ENCODE measurements at regions not wholly inside any gene's neighbourhood (a gene's known extent, or its start where the extent isn't known, plus 50 kb on each side); places are given as distances from the start of the nearest gene placed in this dataset.

DNA sequence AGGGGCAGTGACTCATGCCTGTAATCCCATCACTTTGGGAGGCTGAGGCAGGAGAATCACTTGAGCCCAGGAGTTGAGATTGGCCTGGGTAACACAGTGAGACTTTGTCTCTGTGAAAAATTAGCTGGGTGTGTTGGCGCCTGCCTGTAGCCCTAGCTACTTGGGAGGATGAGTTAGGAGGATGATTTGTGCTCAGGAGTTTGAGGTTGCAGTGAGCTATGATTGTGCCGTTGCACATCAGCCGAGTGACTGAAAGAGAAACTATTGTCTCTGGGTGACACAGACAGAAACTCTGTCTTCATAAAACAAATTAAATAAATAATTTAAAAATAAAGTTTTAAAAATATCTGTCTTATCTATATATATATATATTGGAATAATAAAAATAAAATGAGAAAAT is 1844.6 kb upstream of the PIK3C3 start:
- Histone ChIP-seq H3K18ac (ENCODE audit: extremely low read depth, low read length) (no peak overlapping the region), H3K23me2 (ENCODE audit: low read depth, low read length) (no peaks in the 10 kb centered on the region), H4K8ac (ENCODE audit: extremely low read depth, insufficient read depth, low read length) (no peak overlapping the region), H2BK15ac (ENCODE audit: low read length) (no peak overlapping the region), H3K79me2 (ENCODE audit: control insufficient read depth in 1 of 2, insufficient read depth in 2 of 2, low read length in 2 of 2) (no peaks in the 10 kb centered on the region), H2AK5ac (ENCODE audit: low read depth, low read length) (no peak overlapping the region), H3K36me3 (ENCODE audit: control insufficient read depth in 2 of 4, insufficient read depth in 4 of 4, low read length in 3 of 4) (no peaks in the 10 kb centered on the region), H3K56ac (replicated peaks; ENCODE audit: insufficient read length, low read depth, low read length) (no peak overlapping the region), H2AFZ (ENCODE audit: low read length) (no peak overlapping the region), H4K20me1 (replicated peaks in 1 of 2; ENCODE audit: control insufficient read depth in 1 of 2, insufficient read depth in 2 of 2, low read length in 2 of 2) (no peaks in the 10 kb centered on the region), H4K91ac (replicated peaks; ENCODE audit: insufficient read length, low read length) (no peak overlapping the region), H3K79me1 (ENCODE audit: low read depth, low read length) (no peaks in the 10 kb centered on the region), H2BK12ac (ENCODE audit: low read depth, low read length) (no peak overlapping the region), H3K4me1 (replicated peaks in 1 of 4; ENCODE audit: control insufficient read depth in 3 of 4, insufficient read depth in 4 of 4, low read length in 3 of 4) (no peaks in the 10 kb centered on the region), H2BK120ac (replicated peaks; ENCODE audit: low read depth, low read length) (no peak overlapping the region), H3K14ac (ENCODE audit: insufficient read length) (no peak overlapping the region), H3K27ac (ENCODE audit: low read depth, low read length) (no peak overlapping the region), H3K9me3 (ENCODE audit: insufficient read depth in 2 of 2, low read depth in 1 of 2, low read length in 1 of 2) (no peaks in the 10 kb centered on the region), H3K27me3 (replicated peaks in 1 of 4; ENCODE audit: control insufficient read depth in 3 of 4, extremely low read depth in 1 of 4, insufficient read depth in 3 of 4, low read length in 3 of 4) (no peaks in the 10 kb centered on the region), H3K23ac (ENCODE audit: insufficient read length) (no peak overlapping the region), H3K4me2 (ENCODE audit: insufficient read depth in 1 of 2, low read depth in 2 of 2, low read length in 2 of 2) (no peak overlapping the region), H2BK20ac (ENCODE audit: low read length) (no peak overlapping the region), H3K9ac (replicated peaks in 1 of 4; ENCODE audit: extremely low read depth in 1 of 4, low read depth in 3 of 4, low read length in 3 of 4) (no peak overlapping the region), H4K5ac (ENCODE audit: insufficient read length, low read depth, low read length) (no peak overlapping the region), H2BK5ac (ENCODE audit: low read depth, low read length) (no peak overlapping the region), H3K4me3 (ENCODE audit: extremely low read depth in 1 of 4, insufficient read depth in 2 of 4, low read depth in 3 of 4, low read length in 4 of 4) (no peak overlapping the region), H3K4ac (replicated peaks; ENCODE audit: insufficient read length, low read depth, low read length) (no peak overlapping the region)
- FAIRE-seq (no peak), DNase-seq (ENCODE audit: low read depth in 1 of 2, low spot score in 2 of 2) (no peak)
- CTCF ChIA-PET (ENCODE audit: partially characterized antibody) = no interaction called here
- WGBS, 2 experiments (ENCODE audit: extremely low coverage in 1 of 2, insufficient coverage in 1 of 2, insufficient read length in 1 of 2, insufficient replicate concordance in 2 of 2, low coverage in 1 of 2, low lambda C conversion rate in 2 of 2, missing lambda C conversion rate in 1 of 2) = 85% methylated on average over 3 of the region's 3 CpGs; no CpG with 5 or more reads in 1 of the 2 experiments
- POLR2A ChIA-PET (ENCODE audit: partially characterized antibody) = no interaction called here
- TF ChIP-seq MAFK (IDR thresholded peaks at IDR 0.05; ENCODE audit: low read depth, low read length) (no peak), RAD21 (IDR thresholded peaks at IDR 0.05 in 1 of 2, conservative IDR thresholded peaks at IDR 0.05 in 1 of 2; ENCODE audit: low read depth in 2 of 2, low read length in 2 of 2) (no peak), POLR2A (IDR thresholded peaks at IDR 0.05; ENCODE audit: control extremely low read depth in 1 of 2, low read depth in 2 of 2, low read length in 2 of 2) (no peak), POU5F1 (IDR thresholded peaks at IDR 0.05; ENCODE audit: low read depth, low read length) (no peak), TEAD4 (IDR thresholded peaks at IDR 0.05; ENCODE audit: low read depth, low read length) (no peak), CTCF (IDR thresholded peaks at IDR 0.05; ENCODE audit: control extremely low read depth in 1 of 3, insufficient read depth in 1 of 3, low read depth in 1 of 3, low read length in 3 of 3) (no peak), SUZ12 (IDR thresholded peaks at IDR 0.05; ENCODE audit: low read length) (no peak), ASH2L (IDR thresholded peaks at IDR 0.05; ENCODE audit: low read length) (no peak), ZNF274 (IDR thresholded peaks at IDR 0.05; ENCODE audit: borderline replicate concordance, extremely low read depth, low read length) (no peak), GTF2F1 (IDR thresholded peaks at IDR 0.05; ENCODE audit: borderline replicate concordance, low read depth, low read length) (no peak), CEBPB (IDR thresholded peaks at IDR 0.05; ENCODE audit: low read depth, low read length) (no peak)
- TF ChIP-seq, protein P1, sequence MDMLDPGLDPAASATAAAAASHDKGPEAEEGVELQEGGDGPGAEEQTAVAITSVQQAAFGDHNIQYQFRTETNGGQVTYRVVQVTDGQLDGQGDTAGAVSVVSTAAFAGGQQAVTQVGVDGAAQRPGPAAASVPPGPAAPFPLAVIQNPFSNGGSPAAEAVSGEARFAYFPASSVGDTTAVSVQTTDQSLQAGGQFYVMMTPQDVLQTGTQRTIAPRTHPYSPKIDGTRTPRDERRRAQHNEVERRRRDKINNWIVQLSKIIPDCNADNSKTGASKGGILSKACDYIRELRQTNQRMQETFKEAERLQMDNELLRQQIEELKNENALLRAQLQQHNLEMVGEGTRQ (IDR thresholded peaks at IDR 0.05; ENCODE audit: low read length) = no peak

Data from H1 (cell line).